ENCODE measurements at regions not wholly inside any gene's neighbourhood (a gene's known extent, or its start where the extent isn't known, plus 50 kb on each side); places are given as distances from the start of the nearest gene placed in this dataset.

DNA sequence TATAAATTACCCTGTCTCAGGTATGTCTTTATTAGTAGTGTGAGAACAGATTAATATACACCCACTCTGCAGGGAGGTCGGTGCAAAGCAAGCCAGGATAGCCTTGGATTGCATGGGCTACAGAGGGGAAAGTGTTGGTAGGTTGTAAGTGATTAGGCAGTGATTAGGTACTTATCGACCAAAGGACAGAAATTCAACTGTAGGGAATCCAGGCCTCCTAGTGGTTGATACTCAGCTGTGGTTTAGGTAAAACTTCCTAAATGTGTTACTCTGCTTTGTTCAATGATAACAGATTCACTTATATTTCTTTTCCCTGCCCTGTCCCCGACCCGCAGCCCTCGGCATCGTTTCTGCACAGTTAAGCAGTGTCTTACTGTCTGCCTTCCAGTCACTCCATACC, 444.0 kb downstream of the FIGN start:
- TF ChIP-seq, protein P1, sequence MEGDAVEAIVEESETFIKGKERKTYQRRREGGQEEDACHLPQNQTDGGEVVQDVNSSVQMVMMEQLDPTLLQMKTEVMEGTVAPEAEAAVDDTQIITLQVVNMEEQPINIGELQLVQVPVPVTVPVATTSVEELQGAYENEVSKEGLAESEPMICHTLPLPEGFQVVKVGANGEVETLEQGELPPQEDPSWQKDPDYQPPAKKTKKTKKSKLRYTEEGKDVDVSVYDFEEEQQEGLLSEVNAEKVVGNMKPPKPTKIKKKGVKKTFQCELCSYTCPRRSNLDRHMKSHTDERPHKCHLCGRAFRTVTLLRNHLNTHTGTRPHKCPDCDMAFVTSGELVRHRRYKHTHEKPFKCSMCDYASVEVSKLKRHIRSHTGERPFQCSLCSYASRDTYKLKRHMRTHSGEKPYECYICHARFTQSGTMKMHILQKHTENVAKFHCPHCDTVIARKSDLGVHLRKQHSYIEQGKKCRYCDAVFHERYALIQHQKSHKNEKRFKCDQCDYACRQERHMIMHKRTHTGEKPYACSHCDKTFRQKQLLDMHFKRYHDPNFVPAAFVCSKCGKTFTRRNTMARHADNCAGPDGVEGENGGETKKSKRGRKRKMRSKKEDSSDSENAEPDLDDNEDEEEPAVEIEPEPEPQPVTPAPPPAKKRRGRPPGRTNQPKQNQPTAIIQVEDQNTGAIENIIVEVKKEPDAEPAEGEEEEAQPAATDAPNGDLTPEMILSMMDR (IDR thresholded peaks at IDR 0.05; ENCODE audit: insufficient read depth, low read length, poor library complexity, severe bottlenecking) = no peak
- no peak for TF ChIP-seq EZH2phosphoT487 (conservative IDR thresholded peaks at IDR 0.05; ENCODE audit: low read length)
